ENCODE measurements at regions not wholly inside any gene's neighbourhood (a gene's known extent, or its start where the extent isn't known, plus 50 kb on each side); places are given as distances from the start of the nearest gene placed in this dataset.

- no peak for TF ChIP-seq CTCF (IDR thresholded peaks at IDR 0.05)
- TF ChIP-seq POLR2A (IDR thresholded peaks at IDR 0.05), result no peak
These were observed 301.8 kb downstream of the HNRNPD start for GRCh38 chr4:82071951-82072350.
